Gastrocnemius medialis (tissue), 4 donors: ENCODE measurements at regions not wholly inside any gene's neighbourhood (a gene's known extent, or its start where the extent isn't known, plus 50 kb on each side); places are given as distances from the start of the nearest gene placed in this dataset.

ENCODE experiments used
- CTCF ChIP-seq, 5 experiments: fragments of 450-650 bp in 3 of 5; fragments of 200-600 bp in 2 of 5; sonication (generic) in 2 of 5; IDR thresholded peaks in 4 of 5; conservative IDR thresholded peaks in 1 of 5; 1 replicate in 4 of 5; 2 replicates in 1 of 5; pipeline ENCODE4 v1.5.1; 2016 to 2019; ENCODE audit warnings: antibody characterized with exemption in 5 of 5, mild to moderate bottlenecking in 3 of 5, moderate library complexity in 3 of 5
- POLR2A ChIP-seq, 2 donors: fragments of 450-650 bp; IDR thresholded peaks; one replicate each; pipeline ENCODE4 v1.6.1; 2017; ENCODE audit warnings: antibody characterized with exemption in 2 of 2, mild to moderate bottlenecking in 2 of 2, moderate library complexity in 2 of 2

- no peak for TF ChIP-seq CTCF (IDR thresholded peaks at IDR 0.05 in 4 of 5, conservative IDR thresholded peaks at IDR 0.05 in 1 of 5)
- no peak for TF ChIP-seq POLR2A (IDR thresholded peaks at IDR 0.05)
These were observed 87.6 kb upstream of the NEBL start for GRCh38 chr10:20984662-20985061.
